CD14-positive monocyte (primary cell): ENCODE measurements at regions not wholly inside any gene's neighbourhood (a gene's known extent, or its start where the extent isn't known, plus 50 kb on each side); places are given as distances from the start of the nearest gene placed in this dataset.

Experiments
- DNase-seq, 3 donors: peaks; one replicate each; pipeline ENCODE4 v3.0.0-alpha.2; 2011 to 2022
- H2AFZ ChIP-seq: 2 replicates; pipeline ENCODE4 v1.6.0; 2012; ENCODE audit warnings: mild to moderate bottlenecking, low read depth, low read length, inconsistent platforms; ENCODE audit not compliant: insufficient read depth, poor library complexity, severe bottlenecking
- H3K27ac ChIP-seq, 2 donors: 1 replicate in 1 of 2; 2 replicates in 1 of 2; pipeline ENCODE4 v1.5.1; 2012 to 2013; ENCODE audit warnings: low read length in 2 of 2, control low read depth in 1 of 2, inconsistent platforms in 1 of 2, low read depth in 1 of 2, mild to moderate bottlenecking in 1 of 2
- H3K27me3 ChIP-seq, 2 donors: one replicate each; pipeline versions ENCODE4 v1.6.0 to v1.6.1; 2011 to 2013; ENCODE audit warnings: low read length in 2 of 2; ENCODE audit not compliant: control insufficient read depth in 2 of 2, insufficient read depth in 2 of 2
- H3K36me3 ChIP-seq, 2 donors: replicated peaks in 1 of 2; 1 replicate in 1 of 2; 2 replicates in 1 of 2; pipeline versions ENCODE4 v1.5.1 to v1.6.1; 2012 to 2013; ENCODE audit warnings: low read length in 2 of 2, control low read depth in 1 of 2, inconsistent platforms in 1 of 2, mild to moderate bottlenecking in 1 of 2; ENCODE audit not compliant: insufficient read depth in 2 of 2, control insufficient read depth in 1 of 2
- H3K4me1 ChIP-seq, 2 donors: 1 replicate in 1 of 2; 2 replicates in 1 of 2; pipeline versions ENCODE4 v1.5.1 to v1.6.1; 2012 to 2013; ENCODE audit warnings: low read length in 2 of 2, control low read depth in 1 of 2, inconsistent platforms in 1 of 2, mild to moderate bottlenecking in 1 of 2, moderate library complexity in 1 of 2; ENCODE audit not compliant: insufficient read depth in 2 of 2, control insufficient read depth in 1 of 2
- H3K4me2 ChIP-seq: replicated peaks from 2 replicates; pipeline ENCODE3; 2012; ENCODE audit warnings: low read length, moderate library complexity, mild to moderate bottlenecking; ENCODE audit not compliant: poor library complexity, severe bottlenecking; ENCODE audit errors: extremely low read depth
- H3K4me3 ChIP-seq, 3 experiments: fragments of 200-600 bp in 1 of 3; sonication (generic) in 1 of 3; replicated peaks in 1 of 3; 1 replicate in 2 of 3; 2 replicates in 1 of 3; pipeline ENCODE4 v1.5.1; 2011 to 2013; ENCODE audit warnings: low read length in 3 of 3, mild to moderate bottlenecking in 3 of 3, control low read depth in 2 of 3, low read depth in 2 of 3, inconsistent platforms in 1 of 3, moderate library complexity in 1 of 3
- H3K79me2 ChIP-seq: 2 replicates; pipeline ENCODE4 v1.6.0; 2012; ENCODE audit warnings: mild to moderate bottlenecking, control low read depth, inconsistent platforms, low read length, moderate library complexity; ENCODE audit not compliant: insufficient read depth
- H3K9ac ChIP-seq: 2 replicates; pipeline ENCODE4 v1.6.0; 2017; ENCODE audit warnings: low read length, mild to moderate bottlenecking; ENCODE audit not compliant: insufficient read depth, poor library complexity, severe bottlenecking
- H3K9me3 ChIP-seq, 2 donors: replicated peaks in 1 of 2; 1 replicate in 1 of 2; 2 replicates in 1 of 2; pipeline versions ENCODE4 v1.5.1 to v1.6.1; 2012 to 2013; ENCODE audit warnings: low read length in 2 of 2, control low read depth in 1 of 2; ENCODE audit not compliant: control insufficient read depth in 1 of 2, insufficient read depth in 1 of 2
- H4K20me1 ChIP-seq: 2 replicates; pipeline ENCODE4 v1.6.0; 2012; ENCODE audit warnings: mild to moderate bottlenecking, low read length, control low read depth, moderate library complexity; ENCODE audit not compliant: insufficient read depth
- H3K27ac Mint-ChIP-seq, 7 donors: one replicate each; pipeline ENCODE4 v1.8.0; 2020; ENCODE audit warnings: mild to moderate bottlenecking in 7 of 7, mixed read lengths in 7 of 7, moderate library complexity in 6 of 7, inconsistent platforms in 2 of 7
- H3K27me3 Mint-ChIP-seq, 3 donors: one replicate each; pipeline ENCODE4 v1.8.0; 2021 to 2022; ENCODE audit warnings: low read depth in 3 of 3, mild to moderate bottlenecking in 3 of 3, mixed read lengths in 3 of 3, moderate library complexity in 3 of 3, inconsistent platforms in 1 of 3
- H3K36me3 Mint-ChIP-seq, 2 donors: one replicate each; pipeline ENCODE4 v1.8.0; 2020; ENCODE audit warnings: mixed read lengths in 2 of 2, inconsistent platforms in 1 of 2, mild to moderate bottlenecking in 1 of 2
- H3K4me1 Mint-ChIP-seq: one replicate; pipeline ENCODE4 v1.8.0; 2020; ENCODE audit warnings: mild to moderate bottlenecking, mixed read lengths
- H3K4me3 Mint-ChIP-seq, 2 donors: one replicate each; pipeline ENCODE4 v1.8.0; 2020; ENCODE audit warnings: mild to moderate bottlenecking in 2 of 2, mixed read lengths in 2 of 2, moderate library complexity in 1 of 2
- H3K9me3 Mint-ChIP-seq, 7 donors: one replicate each; pipeline ENCODE4 v1.8.0; 2020 to 2022; ENCODE audit warnings: mixed read lengths in 7 of 7, mild to moderate bottlenecking in 6 of 7, moderate library complexity in 6 of 7, inconsistent platforms in 2 of 7
- CTCF ChIP-seq: fragments of 200-600 bp; IDR thresholded peaks from one replicate; pipeline ENCODE4 v1.8.0; 2022; ENCODE audit warnings: antibody characterized with exemption, mild to moderate bottlenecking
- WGBS: methylation state at CpG from one replicate; pipeline ENCODE4 v1.1.5; 2013; ENCODE audit warnings: missing lambda C conversion rate; ENCODE audit not compliant: insufficient coverage; 5-methylcytosine and 5-hydroxymethylcytosine counted together
- intact Hi-C, 2 donors: fragments of 100-400 bp; cut with micrococcal nuclease; formaldehyde crosslinking; loops; one replicate each; pipeline versions ENCODE4 v1.15.0 to v1.15.1; 2023

- no peak overlapping the region for H3K9ac ChIP-seq
- no peaks in the 10 kb centered on the region for H4K20me1 ChIP-seq
- H3K27ac Mint-ChIP-seq, result no peak overlapping the region
- H3K4me3 Mint-ChIP-seq, result no peak overlapping the region
- no peak for DNase-seq
- no peaks in the 10 kb centered on the region for H3K27me3 Mint-ChIP-seq
- H3K9me3 ChIP-seq, result no peaks in the 10 kb centered on the region
- no peaks in the 10 kb centered on the region for H3K36me3 ChIP-seq
- H3K27me3 ChIP-seq, result no peaks in the 10 kb centered on the region
- no peak for TF ChIP-seq CTCF
- no peak overlapping the region for H3K27ac ChIP-seq
- H3K4me1 ChIP-seq, result no peaks in the 10 kb centered on the region
- H3K9me3 Mint-ChIP-seq, result peaks cover 0 to 5% (median 3%) of the 10 kb centered on the region in 7 donors
- intact Hi-C loops, result no loop called here
- H3K79me2 ChIP-seq, result no peaks in the 10 kb centered on the region
- H2AFZ ChIP-seq, result no peak overlapping the region
- 92% methylated on average over 4 of the region's 4 CpGs for WGBS
- no peak overlapping the region for H3K4me3 ChIP-seq
- H3K4me2 ChIP-seq, result no peak overlapping the region
- H3K36me3 Mint-ChIP-seq, result no peaks in the 10 kb centered on the region
- no peaks in the 10 kb centered on the region for H3K4me1 Mint-ChIP-seq
Observed at GRCh38 chr16:9525037-9525436, 433.6 kb downstream of the HAPSTR1 start.

GRCh38 chr16:9526791-9527190 is 435.3 kb downstream of the HAPSTR1 start:
- no peak for DNase-seq
- intact Hi-C loops, result no loop called here
- Mint-ChIP-seq H3K9me3 (peaks cover 0 to 5% (median 3%) of the 10 kb centered on the region in 7 donors), H3K36me3 (no peaks in the 10 kb centered on the region), H3K27me3 (no peaks in the 10 kb centered on the region), H3K27ac (peak overlapping the region in 1 of 7 donors; percentile 37), H3K4me3 (no peak overlapping the region), H3K4me1 (no peaks in the 10 kb centered on the region)
- H3K79me2 ChIP-seq, result no peaks in the 10 kb centered on the region
- no peaks in the 10 kb centered on the region for H3K36me3 ChIP-seq
- H3K27ac ChIP-seq, result no peak overlapping the region
- H3K4me3 ChIP-seq, result no peak overlapping the region
- no peak for TF ChIP-seq CTCF
- H2AFZ ChIP-seq, result no peak overlapping the region
- no CpG with 5 or more reads among the region's 4 CpGs for WGBS
- H3K27me3 ChIP-seq, result no peaks in the 10 kb centered on the region
- no peaks in the 10 kb centered on the region for H3K9me3 ChIP-seq
- no peaks in the 10 kb centered on the region for H3K4me1 ChIP-seq
- no peak overlapping the region for H3K9ac ChIP-seq
- H4K20me1 ChIP-seq, result no peaks in the 10 kb centered on the region
- H3K4me2 ChIP-seq, result no peak overlapping the region
